GM13976 (cell line): ENCODE measurements at regions not wholly inside any gene's neighbourhood (a gene's known extent, or its start where the extent isn't known, plus 50 kb on each side); places are given as distances from the start of the nearest gene placed in this dataset.

Experiments
- DNase-seq: peaks from one replicate; pipeline ENCODE4 v3.0.0; 2012; ENCODE audit warnings: low spot score
- CTCF ChIP-seq: IDR thresholded peaks from 2 replicates; pipeline ENCODE4 v1.5.1; 2012; ENCODE audit warnings: borderline replicate concordance, mild to moderate bottlenecking; ENCODE audit not compliant: insufficient read depth; ENCODE audit errors: extremely low read depth, missing control alignments, control extremely low read depth
- in situ Hi-C: fragments of 300-500 bp; cut with MboI; formaldehyde crosslinking; loops from one replicate; pipeline ENCODE4 v1.12.0; 2022; ENCODE audit warnings: low sequenced_read_pairs, mixed read lengths, inconsistent platforms; ENCODE audit not compliant: unreplicated experiment

GRCh38 chr1:22247527-22248245, 104.8 kb upstream of the WNT4 start:
- in situ Hi-C loops: no loop called here
- no peak for DNase-seq
- no peak for TF ChIP-seq CTCF

GRCh38 chr1:22248746-22249145, 105.8 kb upstream of the WNT4 start:
- in situ Hi-C loops: no loop called here
- TF ChIP-seq CTCF: no peak
- DNase-seq: no peak

GRCh38 chr1:22249928-22250680, 107.2 kb upstream of the WNT4 start:
- DNase-seq: no peak
- TF ChIP-seq CTCF: no peak
- in situ Hi-C loops: no loop called here

GRCh38 chr1:22250724-22251123, 107.8 kb upstream of the WNT4 start:
- DNase-seq: no peak
- in situ Hi-C loops: no loop called here

GRCh38 chr1:22252251-22252650, 109.4 kb upstream of the WNT4 start:
- TF ChIP-seq CTCF: no peak
- in situ Hi-C loops: no loop called here
- no peak for DNase-seq

More at GRCh38 chr1:22250724-22251123, 107.8 kb upstream of the WNT4 start:
- no peak for TF ChIP-seq CTCF

GRCh38 chr1:22253012-22253790, 110.3 kb upstream of the WNT4 start:
- DNase-seq: no peak
- no peak for TF ChIP-seq CTCF
- in situ Hi-C loops: no loop called here
